HG02981 (cell line): ENCODE measurements at regions not wholly inside any gene's neighbourhood (a gene's known extent, or its start where the extent isn't known, plus 50 kb on each side); places are given as distances from the start of the nearest gene placed in this dataset.
A peak's percentile ranks its signal among the peaks of the same experiment; 100 is the strongest.

Experiments used
- ATAC-seq: cut with Tn5 transposase; IDR thresholded peaks from one replicate; pipeline ENCODE4 v1.9.1; 2021; ENCODE audit warnings: mild to moderate bottlenecking, moderate library complexity; ENCODE audit not compliant: unreplicated experiment

DNA sequence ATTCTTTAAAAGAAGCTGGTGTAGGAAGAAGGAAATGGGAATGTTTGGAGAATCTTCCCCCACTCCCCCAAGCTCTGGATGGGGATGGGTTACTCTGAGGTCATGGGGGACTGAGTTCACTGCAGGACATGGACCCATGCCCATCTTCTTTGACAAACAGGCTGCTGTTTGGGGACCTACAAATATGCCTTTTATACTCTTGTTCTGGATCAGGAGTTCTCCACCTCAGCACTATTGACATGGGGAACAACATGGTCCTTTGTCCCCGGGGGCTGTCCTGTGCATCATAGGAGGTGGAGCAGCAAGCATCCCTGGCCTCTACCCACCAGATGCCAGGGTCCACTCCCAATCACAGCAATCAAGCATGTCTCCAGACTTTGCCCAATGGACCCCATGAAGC, 365.8 kb upstream of the C1orf174 start:
- ATAC-seq = no peak

DNA sequence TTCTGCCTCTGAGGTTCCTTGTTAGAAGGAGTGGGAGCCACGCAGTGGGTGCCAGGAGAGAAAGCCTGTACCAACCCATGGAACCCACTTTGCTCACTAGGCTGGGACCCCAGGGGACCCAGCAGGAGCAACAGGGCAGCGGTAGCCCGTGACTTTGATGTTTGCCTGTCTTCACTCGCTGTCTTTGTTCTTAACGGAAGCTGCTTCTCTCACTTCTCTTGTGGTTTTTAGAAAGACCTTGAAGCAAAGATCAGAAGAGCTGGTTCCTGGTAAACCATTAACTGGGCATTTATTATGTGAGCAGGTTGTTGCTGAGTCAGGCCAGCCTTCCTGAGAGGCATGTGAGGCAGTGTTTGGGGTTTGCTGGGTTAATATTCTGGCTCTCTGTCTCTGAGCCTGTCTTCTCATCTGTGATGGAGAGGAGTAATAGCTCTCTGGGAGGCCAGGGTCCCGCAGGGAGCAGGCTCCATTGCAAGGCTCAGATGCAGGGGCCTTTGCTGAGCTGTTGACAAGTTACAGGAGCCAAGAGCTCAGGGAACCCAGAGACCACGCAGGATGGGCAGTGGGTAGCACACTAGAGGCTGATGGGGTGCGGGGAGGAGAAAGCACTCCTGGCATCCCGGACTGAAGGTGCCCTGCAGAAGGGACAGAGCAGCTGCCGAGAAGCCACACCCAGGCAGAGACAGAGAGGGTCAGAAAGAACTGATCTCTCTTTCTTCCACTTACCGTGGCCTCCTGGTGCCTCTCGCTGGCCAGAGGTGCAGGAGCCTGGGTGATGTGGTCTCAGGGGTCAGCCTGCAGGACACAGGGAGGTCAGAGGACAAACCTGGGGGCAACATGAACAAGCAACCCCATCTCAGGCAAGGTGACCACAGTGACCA, 367.5 kb upstream of the C1orf174 start:
- peak; percentile 97 for ATAC-seq

GRCh38 chr1:4268262-4268888, 368.3 kb upstream of the C1orf174 start:
- no peak for ATAC-seq

- no peak for ATAC-seq
Measured at GRCh38 chr1:4268889-4269284, 368.8 kb upstream of the C1orf174 start.

- no peak for ATAC-seq
Measured at GRCh38 chr1:4269330-4269729, 369.3 kb upstream of the C1orf174 start.

- ATAC-seq = no peak
Measured at GRCh38 chr1:4269952-4270570, 370.0 kb upstream of the C1orf174 start.

- no peak for ATAC-seq
Measured at GRCh38 chr1:4270651-4271337, 370.7 kb upstream of the C1orf174 start.

GRCh38 chr1:4271338-4271998, 371.4 kb upstream of the C1orf174 start:
- ATAC-seq = no peak

DNA sequence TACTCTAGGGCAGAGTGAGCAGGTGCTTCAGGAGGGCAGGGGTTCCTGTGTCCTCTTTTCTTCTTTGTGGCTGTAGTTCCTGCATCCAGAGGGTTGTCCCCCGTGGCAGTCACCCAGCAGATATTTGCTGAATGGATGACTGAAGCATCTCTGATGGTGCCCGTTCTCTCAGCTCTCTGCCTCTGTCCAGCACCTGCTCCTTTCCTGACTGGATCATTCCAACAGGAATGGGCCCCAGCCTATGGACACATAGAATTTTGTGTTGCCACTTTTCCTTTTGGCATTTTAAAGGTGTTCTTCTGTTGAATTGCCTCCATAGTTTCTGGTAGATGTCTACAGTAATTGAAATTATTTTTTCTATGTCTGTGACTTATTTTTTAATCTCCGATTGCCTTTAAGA, 372.5 kb upstream of the C1orf174 start:
- ATAC-seq = no peak

GRCh38 chr1:4273243-4273642, 373.2 kb upstream of the C1orf174 start:
- ATAC-seq = no peak

DNA sequence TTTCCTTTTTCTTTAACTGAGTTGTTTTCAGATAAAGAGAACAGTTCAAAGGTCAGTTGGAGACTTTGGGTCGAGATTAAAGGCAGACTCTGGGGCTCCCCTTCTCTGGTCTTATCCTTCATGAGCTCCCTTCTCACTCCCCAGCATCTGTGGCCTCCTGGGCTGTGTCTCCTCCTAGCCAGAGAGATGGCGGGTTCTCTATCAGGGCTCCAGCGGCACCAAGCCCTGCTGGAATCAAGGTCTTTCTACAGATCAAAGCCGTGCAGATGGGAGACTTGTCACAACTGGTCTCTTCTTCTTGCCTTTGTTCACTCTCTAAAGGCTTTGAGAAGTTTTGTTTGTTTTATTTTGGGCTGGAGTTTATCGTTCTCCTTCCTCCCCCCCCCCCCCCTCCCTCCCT, 373.7 kb upstream of the C1orf174 start:
- ATAC-seq = no peak

GRCh38 chr1:4275083-4275482, 375.0 kb upstream of the C1orf174 start:
- ATAC-seq = no peak

DNA sequence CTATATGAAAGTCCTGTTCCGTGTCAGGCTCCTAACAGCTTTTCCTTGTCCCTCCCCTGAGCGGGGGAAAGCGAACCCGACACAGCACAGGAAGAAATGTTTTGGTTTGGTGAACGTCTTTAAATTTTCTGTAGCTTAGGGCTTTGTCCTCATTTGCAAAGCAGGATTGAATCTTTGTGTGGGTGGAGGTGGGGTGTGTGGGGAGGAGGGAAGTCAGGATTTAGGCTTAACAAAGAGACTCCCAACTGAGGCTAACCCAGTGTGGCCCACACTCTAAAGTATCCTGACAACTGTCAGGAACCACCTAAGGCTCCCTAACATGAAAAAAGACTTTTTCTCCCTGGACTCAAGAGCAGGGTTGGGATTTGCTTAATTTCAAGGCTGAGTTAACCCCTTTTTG, 376.2 kb upstream of the C1orf174 start:
- no peak for ATAC-seq

- ATAC-seq = no peak
Measured at GRCh38 chr1:4277598-4277997, 376.8 kb upstream of the AJAP1 start.

- ATAC-seq = no peak
Measured at GRCh38 chr1:4284976-4285375, 369.4 kb upstream of the AJAP1 start.

DNA sequence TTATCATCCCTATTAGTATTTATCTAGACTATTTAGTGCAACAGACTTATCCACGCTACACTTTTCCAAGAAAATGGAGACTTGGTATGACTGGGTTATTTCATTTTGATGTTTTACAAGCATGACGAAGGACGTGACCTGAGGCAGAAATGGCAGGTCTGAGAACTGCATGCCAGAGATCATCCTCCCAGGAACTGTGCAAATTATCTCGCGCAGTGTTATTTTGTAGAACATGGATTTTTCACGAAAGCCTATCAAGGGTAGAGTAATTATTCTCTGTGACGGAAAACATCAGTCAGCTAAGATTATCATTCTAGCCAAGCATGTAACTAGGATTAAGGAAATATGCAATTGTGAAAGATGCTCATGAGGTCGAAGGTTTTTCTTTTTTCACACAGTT, 361.5 kb upstream of the AJAP1 start:
- no peak for ATAC-seq

GRCh38 chr1:4298361-4299083, 355.9 kb upstream of the AJAP1 start:
- ATAC-seq = no peak

DNA sequence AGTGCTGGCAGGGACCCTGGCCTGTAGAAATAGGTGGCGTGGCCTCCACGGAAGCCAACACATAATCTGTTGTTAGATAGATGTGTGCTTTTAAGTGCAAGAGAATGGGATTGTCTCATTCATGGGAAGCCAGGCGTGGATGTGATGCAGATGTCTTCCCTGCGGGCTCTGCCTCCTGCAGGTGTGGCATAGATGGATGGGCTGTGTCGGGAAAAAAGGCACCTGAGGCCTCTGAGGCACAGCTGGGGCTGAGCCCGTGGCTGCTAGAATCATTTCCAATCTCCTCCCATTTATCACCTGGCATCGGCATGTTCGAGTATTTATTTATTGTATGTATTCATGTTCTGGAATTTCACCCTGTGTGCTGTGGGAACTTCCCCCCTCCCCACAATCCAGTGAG, 353.4 kb upstream of the AJAP1 start:
- ATAC-seq = no peak

GRCh38 chr1:4303303-4303702, 351.1 kb upstream of the AJAP1 start:
- ATAC-seq = no peak
